GM23338 (cell line): ENCODE measurements at regions not wholly inside any gene's neighbourhood (a gene's known extent, or its start where the extent isn't known, plus 50 kb on each side); places are given as distances from the start of the nearest gene placed in this dataset.

Experiments used
- ATAC-seq: fragments of 200-7000 bp; cut with Tn5 transposase; 3 replicates; pipeline ENCODE4 v1.9.1; 2020
- DNase-seq: peaks from one replicate; pipeline ENCODE4 v3.0.0-alpha.2; 2015; ENCODE audit warnings: low spot score
- H2AFZ ChIP-seq: fragments of 200-600 bp; sonication (generic); 2 replicates; pipeline ENCODE4 v1.8.0; 2016; ENCODE audit warnings: antibody characterized with exemption, mild to moderate bottlenecking, moderate library complexity
- H3F3A ChIP-seq: fragments of 200-600 bp; sonication (generic); replicated peaks from 2 replicates; pipeline ENCODE4 v1.8.0; 2017; ENCODE audit warnings: antibody characterized with exemption, mixed run types, low read depth
- H3K27ac ChIP-seq: fragments of 200-600 bp; sonication (generic); 2 replicates; pipeline ENCODE4 v1.6.1; 2016; ENCODE audit warnings: low read depth
- H3K27me3 ChIP-seq: fragments of 200-600 bp; sonication (generic); 2 replicates; pipeline ENCODE4 v1.8.0; 2016; ENCODE audit warnings: mild to moderate bottlenecking, mixed run types, moderate library complexity; ENCODE audit not compliant: insufficient read depth
- H3K36me3 ChIP-seq: fragments of 200-600 bp; sonication (generic); 2 replicates; pipeline ENCODE4 v1.8.0; 2016; ENCODE audit warnings: mild to moderate bottlenecking; ENCODE audit not compliant: insufficient read depth
- H3K4me1 ChIP-seq: fragments of 200-600 bp; sonication (generic); 2 replicates; pipeline ENCODE4 v1.8.0; 2016; ENCODE audit warnings: mild to moderate bottlenecking, moderate library complexity; ENCODE audit not compliant: insufficient read depth
- H3K4me2 ChIP-seq: fragments of 200-600 bp; sonication (generic); 2 replicates; pipeline ENCODE4 v1.7.1; 2017; ENCODE audit warnings: mixed run types
- H3K4me3 ChIP-seq: fragments of 200-600 bp; sonication (generic); 2 replicates; pipeline ENCODE4 v1.6.1; 2016; ENCODE audit warnings: mixed run types
- H3K79me2 ChIP-seq: fragments of 200-600 bp; sonication (generic); replicated peaks from 2 replicates; pipeline ENCODE4 v1.8.0; 2017; ENCODE audit warnings: mild to moderate bottlenecking; ENCODE audit not compliant: insufficient read depth
- H3K9me2 ChIP-seq: fragments of 200-600 bp; sonication (generic); 2 replicates; pipeline ENCODE4 v1.8.0; 2017; ENCODE audit not compliant: insufficient read depth
- H4K20me1 ChIP-seq: fragments of 200-600 bp; sonication (generic); replicated peaks from 2 replicates; pipeline ENCODE4 v1.8.0; 2017; ENCODE audit warnings: mild to moderate bottlenecking; ENCODE audit not compliant: insufficient read depth
- H3K27ac Mint-ChIP-seq: 2 replicates; pipeline ENCODE4 v1.8.0; 2020; ENCODE audit warnings: inconsistent platforms, mild to moderate bottlenecking, moderate library complexity, mixed read lengths
- H3K27me3 Mint-ChIP-seq: 3 replicates; pipeline ENCODE4 v1.8.0; 2022; ENCODE audit warnings: low read depth, mild to moderate bottlenecking, moderate library complexity, mixed read lengths, inconsistent platforms; ENCODE audit not compliant: insufficient read depth, poor library complexity
- H3K36me3 Mint-ChIP-seq: 3 replicates; pipeline ENCODE4 v1.8.0; 2021; ENCODE audit warnings: low read depth, mild to moderate bottlenecking, inconsistent platforms, moderate library complexity, mixed read lengths
- H3K4me1 Mint-ChIP-seq: 3 replicates; pipeline ENCODE4 v1.8.0; 2020; ENCODE audit warnings: mild to moderate bottlenecking, inconsistent platforms, mixed read lengths
- H3K4me3 Mint-ChIP-seq: 3 replicates; pipeline ENCODE4 v1.8.0; 2021; ENCODE audit warnings: moderate library complexity, mild to moderate bottlenecking, inconsistent platforms, mixed read lengths
- H3K9me3 Mint-ChIP-seq: 3 replicates; pipeline ENCODE4 v1.8.0; 2020; ENCODE audit warnings: moderate library complexity, mild to moderate bottlenecking, inconsistent platforms, mixed read lengths
- CREB1 ChIP-seq: fragments of 250-450 bp; sonication (Bioruptor Pico); IDR thresholded peaks from 2 replicates; pipeline ENCODE4 v1.5.0; 2020; ENCODE audit warnings: low read depth, mild to moderate bottlenecking, moderate library complexity
- EZH2 ChIP-seq: fragments of 200-600 bp; sonication (generic); IDR thresholded peaks from one replicate; pipeline ENCODE4 v1.8.0; 2017; ENCODE audit warnings: antibody characterized with exemption, mild to moderate bottlenecking, low read depth; ENCODE audit not compliant: unreplicated experiment
- EZH2phosphoT487 ChIP-seq: fragments of 200-600 bp; sonication (generic); IDR thresholded peaks from one replicate; pipeline ENCODE4 v1.8.1; 2018; ENCODE audit warnings: antibody characterized with exemption; ENCODE audit not compliant: unreplicated experiment
- JUNB ChIP-seq: IDR thresholded peaks from one replicate; pipeline ENCODE4 v1.6.1; 2016; ENCODE audit warnings: antibody characterized with exemption; ENCODE audit not compliant: unreplicated experiment
- NANOG ChIP-seq: IDR thresholded peaks from 2 replicates; pipeline ENCODE4 v1.6.1; 2016; ENCODE audit warnings: antibody characterized with exemption, borderline replicate concordance
- POLR2AphosphoS5 ChIP-seq: IDR thresholded peaks from 2 replicates; pipeline ENCODE4 v1.6.1; 2016; ENCODE audit warnings: antibody characterized with exemption, low read depth
- STAT1 ChIP-seq: IDR thresholded peaks from one replicate; pipeline ENCODE4 v1.6.1; 2016; ENCODE audit warnings: antibody characterized with exemption; ENCODE audit not compliant: unreplicated experiment
- ZNF114 ChIP-seq: fragments of 250-450 bp; sonication (Bioruptor Pico); IDR thresholded peaks from 2 replicates; pipeline ENCODE4 v1.5.0; 2020; ENCODE audit warnings: mild to moderate bottlenecking, moderate library complexity
- ZNF331 ChIP-seq: fragments of 250-450 bp; sonication (Bioruptor Pico); IDR thresholded peaks from 2 replicates; pipeline ENCODE4 v1.5.0; 2020; ENCODE audit warnings: low read depth, mild to moderate bottlenecking, moderate library complexity
- TF ChIP-seq, protein P1 (sequence below): fragments of 250-450 bp; sonication (Bioruptor Pico); IDR thresholded peaks from 2 replicates; pipeline ENCODE4 v1.5.0; 2020; ENCODE audit warnings: mild to moderate bottlenecking, moderate library complexity
- TF ChIP-seq, protein P2 (sequence below): IDR thresholded peaks from one replicate; pipeline ENCODE4 v1.6.1; 2018; ENCODE audit warnings: antibody characterized with exemption; ENCODE audit not compliant: unreplicated experiment
- TF ChIP-seq, protein P3 (sequence below): IDR thresholded peaks from 2 replicates; pipeline ENCODE4 v1.6.1; 2016; ENCODE audit warnings: antibody characterized with exemption
- TF ChIP-seq, protein P4 (sequence below), 2 experiments: fragments of 200-600 bp in 1 of 2; sonication (generic) in 1 of 2; conservative IDR thresholded peaks; 2 replicates each; pipeline versions ENCODE4 v1.5.1 to v1.6.1; 2016 to 2017; ENCODE audit warnings: antibody characterized with exemption in 2 of 2, low read depth in 2 of 2, mild to moderate bottlenecking in 2 of 2, moderate library complexity in 1 of 2

DNA sequence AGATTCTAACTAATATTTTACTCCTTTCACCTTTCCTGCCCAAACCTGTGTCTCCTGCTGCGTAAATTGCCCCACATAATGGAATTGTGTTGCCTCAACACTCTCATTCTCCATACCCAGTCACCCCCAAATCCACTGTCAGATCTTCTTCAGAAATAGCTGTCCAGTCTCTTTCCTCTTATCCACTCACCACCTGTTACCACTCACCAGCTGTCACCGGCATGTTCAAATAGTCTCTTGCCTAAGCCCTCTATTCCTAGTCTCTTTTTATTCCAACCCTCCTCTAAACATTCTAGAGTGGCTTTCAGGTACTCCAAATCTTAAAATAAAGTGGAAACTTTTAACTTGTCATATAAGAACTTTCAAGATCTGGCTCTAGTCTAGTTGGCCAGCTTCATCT is 262.0 kb upstream of the FBXL7 start:
- Mint-ChIP-seq H3K4me1 (peaks cover 16% of the 10 kb centered on the region), H3K36me3 (peaks cover 20% of the 10 kb centered on the region; the same call in 2 of the 3 replicates), H3K27ac (no peak overlapping the region), H3K9me3 (peaks cover 26% of the 10 kb centered on the region), H3K27me3 (peaks cover 3% of the 10 kb centered on the region), H3K4me3 (no peak overlapping the region)
- Histone ChIP-seq H3K9me2 (0 out of 2 replicates have a peak, but pooled peaks cover under 1% of the 10 kb centered on the region), H2AFZ (no peak overlapping the region), H4K20me1 (no peaks in the 10 kb centered on the region), H3K4me2 (no peak overlapping the region), H3K4me1 (no peaks in the 10 kb centered on the region), H3F3A (no peaks in the 10 kb centered on the region), H3K79me2 (no peaks in the 10 kb centered on the region), H3K27ac (no peak overlapping the region), H3K36me3 (no peaks in the 10 kb centered on the region), H3K27me3 (no peaks in the 10 kb centered on the region), H3K4me3 (no peak overlapping the region)
- TF ChIP-seq, protein P1, sequence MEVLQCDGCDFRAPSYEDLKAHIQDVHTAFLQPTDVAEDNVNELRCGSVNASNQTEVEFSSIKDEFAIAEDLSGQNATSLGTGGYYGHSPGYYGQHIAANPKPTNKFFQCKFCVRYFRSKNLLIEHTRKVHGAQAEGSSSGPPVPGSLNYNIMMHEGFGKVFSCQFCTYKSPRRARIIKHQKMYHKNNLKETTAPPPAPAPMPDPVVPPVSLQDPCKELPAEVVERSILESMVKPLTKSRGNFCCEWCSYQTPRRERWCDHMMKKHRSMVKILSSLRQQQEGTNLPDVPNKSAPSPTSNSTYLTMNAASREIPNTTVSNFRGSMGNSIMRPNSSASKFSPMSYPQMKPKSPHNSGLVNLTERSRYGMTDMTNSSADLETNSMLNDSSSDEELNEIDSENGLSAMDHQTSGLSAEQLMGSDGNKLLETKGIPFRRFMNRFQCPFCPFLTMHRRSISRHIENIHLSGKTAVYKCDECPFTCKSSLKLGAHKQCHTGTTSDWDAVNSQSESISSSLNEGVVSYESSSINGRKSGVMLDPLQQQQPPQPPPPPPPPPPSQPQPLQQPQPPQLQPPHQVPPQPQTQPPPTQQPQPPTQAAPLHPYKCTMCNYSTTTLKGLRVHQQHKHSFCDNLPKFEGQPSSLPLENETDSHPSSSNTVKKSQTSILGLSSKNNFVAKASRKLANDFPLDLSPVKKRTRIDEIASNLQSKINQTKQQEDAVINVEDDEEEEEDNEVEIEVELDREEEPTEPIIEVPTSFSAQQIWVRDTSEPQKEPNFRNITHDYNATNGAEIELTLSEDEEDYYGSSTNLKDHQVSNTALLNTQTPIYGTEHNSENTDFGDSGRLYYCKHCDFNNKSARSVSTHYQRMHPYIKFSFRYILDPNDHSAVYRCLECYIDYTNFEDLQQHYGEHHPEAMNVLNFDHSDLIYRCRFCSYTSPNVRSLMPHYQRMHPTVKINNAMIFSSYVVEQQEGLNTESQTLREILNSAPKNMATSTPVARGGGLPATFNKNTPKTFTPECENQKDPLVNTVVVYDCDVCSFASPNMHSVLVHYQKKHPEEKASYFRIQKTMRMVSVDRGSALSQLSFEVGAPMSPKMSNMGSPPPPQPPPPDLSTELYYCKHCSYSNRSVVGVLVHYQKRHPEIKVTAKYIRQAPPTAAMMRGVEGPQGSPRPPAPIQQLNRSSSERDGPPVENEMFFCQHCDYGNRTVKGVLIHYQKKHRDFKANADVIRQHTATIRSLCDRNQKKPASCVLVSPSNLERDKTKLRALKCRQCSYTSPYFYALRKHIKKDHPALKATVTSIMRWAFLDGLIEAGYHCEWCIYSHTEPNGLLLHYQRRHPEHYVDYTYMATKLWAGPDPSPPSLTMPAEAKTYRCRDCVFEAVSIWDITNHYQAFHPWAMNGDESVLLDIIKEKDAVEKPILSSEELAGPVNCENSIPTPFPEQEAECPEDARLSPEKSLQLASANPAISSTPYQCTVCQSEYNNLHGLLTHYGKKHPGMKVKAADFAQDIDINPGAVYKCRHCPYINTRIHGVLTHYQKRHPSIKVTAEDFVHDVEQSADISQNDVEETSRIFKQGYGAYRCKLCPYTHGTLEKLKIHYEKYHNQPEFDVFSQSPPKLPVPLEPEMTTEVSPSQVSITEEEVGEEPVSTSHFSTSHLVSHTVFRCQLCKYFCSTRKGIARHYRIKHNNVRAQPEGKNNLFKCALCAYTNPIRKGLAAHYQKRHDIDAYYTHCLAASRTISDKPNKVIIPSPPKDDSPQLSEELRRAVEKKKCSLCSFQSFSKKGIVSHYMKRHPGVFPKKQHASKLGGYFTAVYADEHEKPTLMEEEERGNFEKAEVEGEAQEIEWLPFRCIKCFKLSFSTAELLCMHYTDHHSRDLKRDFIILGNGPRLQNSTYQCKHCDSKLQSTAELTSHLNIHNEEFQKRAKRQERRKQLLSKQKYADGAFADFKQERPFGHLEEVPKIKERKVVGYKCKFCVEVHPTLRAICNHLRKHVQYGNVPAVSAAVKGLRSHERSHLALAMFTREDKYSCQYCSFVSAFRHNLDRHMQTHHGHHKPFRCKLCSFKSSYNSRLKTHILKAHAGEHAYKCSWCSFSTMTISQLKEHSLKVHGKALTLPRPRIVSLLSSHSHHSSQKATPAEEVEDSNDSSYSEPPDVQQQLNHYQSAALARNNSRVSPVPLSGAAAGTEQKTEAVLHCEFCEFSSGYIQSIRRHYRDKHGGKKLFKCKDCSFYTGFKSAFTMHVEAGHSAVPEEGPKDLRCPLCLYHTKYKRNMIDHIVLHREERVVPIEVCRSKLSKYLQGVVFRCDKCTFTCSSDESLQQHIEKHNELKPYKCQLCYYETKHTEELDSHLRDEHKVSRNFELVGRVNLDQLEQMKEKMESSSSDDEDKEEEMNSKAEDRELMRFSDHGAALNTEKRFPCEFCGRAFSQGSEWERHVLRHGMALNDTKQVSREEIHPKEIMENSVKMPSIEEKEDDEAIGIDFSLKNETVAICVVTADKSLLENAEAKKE = no peak
- TF ChIP-seq JUNB (no peak), NANOG (no peak), EZH2phosphoT487 (no peak), CREB1 (CRISPR knock-in tag) (no peak), POLR2AphosphoS5 (no peak), STAT1 (no peak), ZNF331 (CRISPR knock-in tag) (no peak), EZH2 (no peak), ZNF114 (CRISPR knock-in tag) (no peak)
- TF ChIP-seq, protein P2, sequence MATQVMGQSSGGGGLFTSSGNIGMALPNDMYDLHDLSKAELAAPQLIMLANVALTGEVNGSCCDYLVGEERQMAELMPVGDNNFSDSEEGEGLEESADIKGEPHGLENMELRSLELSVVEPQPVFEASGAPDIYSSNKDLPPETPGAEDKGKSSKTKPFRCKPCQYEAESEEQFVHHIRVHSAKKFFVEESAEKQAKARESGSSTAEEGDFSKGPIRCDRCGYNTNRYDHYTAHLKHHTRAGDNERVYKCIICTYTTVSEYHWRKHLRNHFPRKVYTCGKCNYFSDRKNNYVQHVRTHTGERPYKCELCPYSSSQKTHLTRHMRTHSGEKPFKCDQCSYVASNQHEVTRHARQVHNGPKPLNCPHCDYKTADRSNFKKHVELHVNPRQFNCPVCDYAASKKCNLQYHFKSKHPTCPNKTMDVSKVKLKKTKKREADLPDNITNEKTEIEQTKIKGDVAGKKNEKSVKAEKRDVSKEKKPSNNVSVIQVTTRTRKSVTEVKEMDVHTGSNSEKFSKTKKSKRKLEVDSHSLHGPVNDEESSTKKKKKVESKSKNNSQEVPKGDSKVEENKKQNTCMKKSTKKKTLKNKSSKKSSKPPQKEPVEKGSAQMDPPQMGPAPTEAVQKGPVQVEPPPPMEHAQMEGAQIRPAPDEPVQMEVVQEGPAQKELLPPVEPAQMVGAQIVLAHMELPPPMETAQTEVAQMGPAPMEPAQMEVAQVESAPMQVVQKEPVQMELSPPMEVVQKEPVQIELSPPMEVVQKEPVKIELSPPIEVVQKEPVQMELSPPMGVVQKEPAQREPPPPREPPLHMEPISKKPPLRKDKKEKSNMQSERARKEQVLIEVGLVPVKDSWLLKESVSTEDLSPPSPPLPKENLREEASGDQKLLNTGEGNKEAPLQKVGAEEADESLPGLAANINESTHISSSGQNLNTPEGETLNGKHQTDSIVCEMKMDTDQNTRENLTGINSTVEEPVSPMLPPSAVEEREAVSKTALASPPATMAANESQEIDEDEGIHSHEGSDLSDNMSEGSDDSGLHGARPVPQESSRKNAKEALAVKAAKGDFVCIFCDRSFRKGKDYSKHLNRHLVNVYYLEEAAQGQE = no peak
- TF ChIP-seq, protein P3, sequence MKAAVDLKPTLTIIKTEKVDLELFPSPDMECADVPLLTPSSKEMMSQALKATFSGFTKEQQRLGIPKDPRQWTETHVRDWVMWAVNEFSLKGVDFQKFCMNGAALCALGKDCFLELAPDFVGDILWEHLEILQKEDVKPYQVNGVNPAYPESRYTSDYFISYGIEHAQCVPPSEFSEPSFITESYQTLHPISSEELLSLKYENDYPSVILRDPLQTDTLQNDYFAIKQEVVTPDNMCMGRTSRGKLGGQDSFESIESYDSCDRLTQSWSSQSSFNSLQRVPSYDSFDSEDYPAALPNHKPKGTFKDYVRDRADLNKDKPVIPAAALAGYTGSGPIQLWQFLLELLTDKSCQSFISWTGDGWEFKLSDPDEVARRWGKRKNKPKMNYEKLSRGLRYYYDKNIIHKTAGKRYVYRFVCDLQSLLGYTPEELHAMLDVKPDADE = no peak
- TF ChIP-seq, protein P4, sequence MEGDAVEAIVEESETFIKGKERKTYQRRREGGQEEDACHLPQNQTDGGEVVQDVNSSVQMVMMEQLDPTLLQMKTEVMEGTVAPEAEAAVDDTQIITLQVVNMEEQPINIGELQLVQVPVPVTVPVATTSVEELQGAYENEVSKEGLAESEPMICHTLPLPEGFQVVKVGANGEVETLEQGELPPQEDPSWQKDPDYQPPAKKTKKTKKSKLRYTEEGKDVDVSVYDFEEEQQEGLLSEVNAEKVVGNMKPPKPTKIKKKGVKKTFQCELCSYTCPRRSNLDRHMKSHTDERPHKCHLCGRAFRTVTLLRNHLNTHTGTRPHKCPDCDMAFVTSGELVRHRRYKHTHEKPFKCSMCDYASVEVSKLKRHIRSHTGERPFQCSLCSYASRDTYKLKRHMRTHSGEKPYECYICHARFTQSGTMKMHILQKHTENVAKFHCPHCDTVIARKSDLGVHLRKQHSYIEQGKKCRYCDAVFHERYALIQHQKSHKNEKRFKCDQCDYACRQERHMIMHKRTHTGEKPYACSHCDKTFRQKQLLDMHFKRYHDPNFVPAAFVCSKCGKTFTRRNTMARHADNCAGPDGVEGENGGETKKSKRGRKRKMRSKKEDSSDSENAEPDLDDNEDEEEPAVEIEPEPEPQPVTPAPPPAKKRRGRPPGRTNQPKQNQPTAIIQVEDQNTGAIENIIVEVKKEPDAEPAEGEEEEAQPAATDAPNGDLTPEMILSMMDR (conservative IDR thresholded peaks at IDR 0.05; ENCODE audit: low read depth in 2 of 2) = no peak
- ATAC-seq = no peak
- no peak for DNase-seq
